Ovary (tissue), 3 donors: ENCODE measurements at regions not wholly inside any gene's neighbourhood (a gene's known extent, or its start where the extent isn't known, plus 50 kb on each side); places are given as distances from the start of the nearest gene placed in this dataset.

ENCODE experiments used
- CTCF ChIP-seq, 3 donors: fragments of 450-650 bp in 2 of 3; fragments of 200-600 bp in 1 of 3; IDR thresholded peaks; one replicate each; pipeline versions ENCODE4 v1.5.1 to v1.8.0; 2016 to 2022; ENCODE audit warnings: antibody characterized with exemption in 3 of 3, mild to moderate bottlenecking in 1 of 3
- EP300 ChIP-seq: sonication (generic); formaldehyde crosslinking; IDR thresholded peaks from one replicate; pipeline ENCODE4 v1.6.1; 2017; ENCODE audit warnings: antibody characterized with exemption
- POLR2A ChIP-seq: fragments of 450-650 bp; IDR thresholded peaks from one replicate; pipeline ENCODE4 v1.6.1; 2017; ENCODE audit warnings: antibody characterized with exemption, mild to moderate bottlenecking, moderate library complexity
- donor health status: DM: no; HTN: no; CAD: no.

- TF ChIP-seq CTCF (IDR thresholded peaks at IDR 0.05) (no peak), EP300 (no peak), POLR2A (no peak)
These were observed 457.7 kb upstream of the TMPO start for GRCh38 chr12:98057701-98058100.
